Rectal smooth muscle tissue (tissue), 1 donor: ENCODE measurements at regions not wholly inside any gene's neighbourhood (a gene's known extent, or its start where the extent isn't known, plus 50 kb on each side); places are given as distances from the start of the nearest gene placed in this dataset.
"Not testable (repeated sequence)": the region's sequence is repeated elsewhere in the genome, so short reads cannot be mapped to it uniquely, and the experiment has no call there.

Experiments used
- H3K27ac ChIP-seq: one replicate; pipeline ENCODE4 v1.7.0; 2013; ENCODE audit warnings: low read depth, low read length, inconsistent platforms
- H3K27me3 ChIP-seq: one replicate; pipeline ENCODE4 v1.7.0; 2013; ENCODE audit warnings: low read length; ENCODE audit not compliant: control insufficient read depth, insufficient read depth
- H3K36me3 ChIP-seq: one replicate; pipeline ENCODE4 v1.7.0; 2013; ENCODE audit warnings: low read length; ENCODE audit not compliant: control insufficient read depth, insufficient read depth
- H3K4me1 ChIP-seq: one replicate; pipeline ENCODE4 v1.7.0; 2013; ENCODE audit warnings: low read length; ENCODE audit not compliant: control insufficient read depth, insufficient read depth
- H3K4me3 ChIP-seq: one replicate; pipeline ENCODE4 v1.7.0; 2013; ENCODE audit warnings: low read length
- H3K9ac ChIP-seq: one replicate; pipeline ENCODE4 v1.7.0; 2013; ENCODE audit warnings: low read length

DNA sequence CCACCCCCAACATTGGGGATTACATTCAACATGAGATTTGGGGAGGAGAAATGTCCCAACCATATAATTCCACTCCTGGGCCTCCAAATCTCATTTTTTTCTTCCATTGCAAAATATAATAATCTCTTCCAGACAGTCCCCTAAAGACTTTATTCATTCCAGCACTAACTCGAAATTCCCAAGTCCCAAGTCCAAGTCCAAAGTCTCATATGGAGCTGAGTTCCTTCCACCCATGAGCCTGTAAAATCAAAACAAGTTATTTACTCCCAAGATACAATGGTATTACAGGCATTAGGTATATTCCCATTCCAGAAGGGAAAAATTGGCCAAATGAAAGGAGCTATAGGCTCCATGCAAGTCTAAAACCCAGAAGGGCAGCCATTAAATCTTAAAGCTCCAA is 56.7 kb downstream of the P2RY1 start:
- Histone ChIP-seq H3K27me3 (no peaks in the 10 kb centered on the region), H3K9ac (no peak overlapping the region), H3K4me3 (no peak overlapping the region), H3K36me3 (no peaks in the 10 kb centered on the region), H3K27ac (no peak overlapping the region), H3K4me1 (no peaks in the 10 kb centered on the region)

DNA sequence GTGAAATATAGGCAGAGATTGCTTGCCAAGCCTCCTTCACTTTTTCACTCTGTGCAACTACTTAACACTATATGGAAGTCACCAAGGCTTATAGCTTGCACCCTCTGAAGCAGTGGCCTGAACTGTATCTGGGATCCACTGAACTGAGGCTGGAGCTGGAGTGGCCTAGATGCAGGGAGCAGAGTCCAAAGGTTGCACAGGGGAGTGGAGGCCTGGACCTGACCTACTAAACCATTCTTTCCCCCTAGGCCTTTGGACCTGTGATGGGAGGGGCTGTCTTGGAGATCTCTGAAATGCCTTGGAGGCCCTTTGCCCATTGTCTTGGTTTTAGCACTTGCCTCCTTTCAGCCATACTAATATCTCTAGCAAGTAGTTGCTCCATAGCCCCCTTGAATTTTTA is 57.5 kb downstream of the P2RY1 start:
- no peaks in the 10 kb centered on the region for H3K36me3 ChIP-seq
- no peak overlapping the region for H3K9ac ChIP-seq
- no peaks in the 10 kb centered on the region for H3K27me3 ChIP-seq
- H3K4me1 ChIP-seq = no peaks in the 10 kb centered on the region
- H3K4me3 ChIP-seq = no peak overlapping the region
- no peak overlapping the region for H3K27ac ChIP-seq

DNA sequence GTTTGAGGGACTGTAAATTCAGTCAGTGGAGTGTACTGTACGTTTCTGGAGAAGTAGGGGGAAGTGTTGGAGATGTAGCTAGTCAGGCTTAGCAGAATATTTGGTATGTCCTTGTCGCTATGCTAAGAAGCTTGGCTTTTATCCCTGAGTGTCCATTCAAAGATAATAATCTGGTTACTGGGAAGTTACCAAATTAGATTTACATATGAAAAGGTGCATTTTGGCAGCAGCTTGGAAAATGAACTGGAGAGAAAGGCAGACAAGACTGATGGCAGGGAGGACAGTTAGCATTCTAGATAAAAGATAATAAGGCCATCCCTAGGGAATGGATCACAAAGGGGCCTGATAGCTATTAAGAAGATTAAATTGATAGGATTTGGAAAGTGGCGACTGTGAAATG is 58.7 kb downstream of the P2RY1 start:
- H3K27me3 ChIP-seq = no peaks in the 10 kb centered on the region
- no peak overlapping the region for H3K9ac ChIP-seq
- no peaks in the 10 kb centered on the region for H3K4me1 ChIP-seq
- no peak overlapping the region for H3K4me3 ChIP-seq
- no peak overlapping the region for H3K27ac ChIP-seq
- no peaks in the 10 kb centered on the region for H3K36me3 ChIP-seq

DNA sequence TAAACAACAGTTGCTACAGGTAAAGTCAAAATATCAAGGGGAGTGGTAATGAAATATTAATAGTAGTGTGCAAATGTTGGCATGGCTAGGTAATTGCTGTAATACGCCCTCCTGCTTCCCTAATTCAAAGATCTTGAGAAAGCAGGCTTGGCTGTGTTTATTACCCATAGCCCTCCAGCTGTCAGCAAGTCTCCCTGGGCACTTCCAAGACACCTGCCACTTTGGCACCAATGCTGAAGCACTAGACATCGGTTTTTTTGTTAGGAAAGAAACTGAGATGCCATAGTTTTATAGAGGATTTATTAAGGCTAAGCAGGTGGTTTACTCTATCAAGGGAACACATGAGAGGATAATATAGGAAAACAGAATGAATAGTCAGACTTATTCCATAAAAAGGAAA is 64.4 kb downstream of the P2RY1 start:
- H3K36me3 ChIP-seq = no peaks in the 10 kb centered on the region
- H3K4me1 ChIP-seq = no peaks in the 10 kb centered on the region
- H3K4me3 ChIP-seq = no peak overlapping the region
- H3K9ac ChIP-seq = no peak overlapping the region
- no peak overlapping the region for H3K27ac ChIP-seq
- no peaks in the 10 kb centered on the region for H3K27me3 ChIP-seq

DNA sequence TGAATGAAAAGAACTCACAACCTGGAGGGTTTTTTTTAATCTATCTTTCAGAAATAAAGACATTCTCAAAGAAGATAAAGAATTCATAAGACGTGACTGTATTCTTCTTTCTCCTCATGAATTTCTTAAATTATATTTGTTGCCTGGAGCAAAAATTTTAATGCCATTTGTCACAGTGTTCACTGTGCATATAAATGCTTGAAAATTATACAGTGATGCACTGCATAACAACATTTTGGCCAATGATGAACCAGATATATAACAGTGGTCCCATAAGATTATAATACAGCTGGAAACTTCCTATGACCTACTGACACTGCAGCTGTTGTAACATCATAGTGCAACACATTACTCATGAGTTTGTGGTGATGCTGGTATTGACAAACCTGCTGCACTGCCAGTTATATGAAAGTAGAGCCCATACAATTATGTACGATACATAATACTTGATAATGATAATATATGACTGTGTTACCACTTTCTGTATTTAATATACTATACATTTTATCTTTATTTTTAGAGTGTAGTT is 67.3 kb downstream of the P2RY1 start:
- Histone ChIP-seq H3K27ac (no peak overlapping the region), H3K27me3 (no peaks in the 10 kb centered on the region), H3K4me1 (no peaks in the 10 kb centered on the region), H3K36me3 (no peaks in the 10 kb centered on the region), H3K9ac (no peak overlapping the region), H3K4me3 (no peak overlapping the region)

DNA sequence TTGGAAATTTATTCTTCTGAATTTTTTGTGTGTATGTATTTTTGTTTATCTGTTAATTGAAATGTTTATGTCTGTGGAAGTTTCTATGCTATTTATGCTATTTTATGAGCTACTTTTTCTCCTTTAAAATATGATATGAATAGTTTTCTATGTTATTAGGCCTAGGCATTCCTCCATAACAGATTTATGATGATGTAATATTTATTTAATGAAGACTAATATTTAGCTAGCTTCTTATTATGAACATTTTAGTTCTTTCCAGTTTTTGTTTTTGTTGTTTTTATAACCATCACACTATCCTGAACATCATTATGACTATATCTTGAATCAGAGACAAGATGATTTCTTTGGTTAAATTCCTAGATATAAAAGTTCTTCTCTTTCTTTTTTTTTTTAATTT is 70.7 kb downstream of the P2RY1 start:
- H3K4me3 ChIP-seq = no peak overlapping the region
- no peak overlapping the region for H3K27ac ChIP-seq
- H3K27me3 ChIP-seq = no peaks in the 10 kb centered on the region
- H3K9ac ChIP-seq = no peak overlapping the region
- H3K4me1 ChIP-seq = peaks cover 2% of the 10 kb centered on the region
- H3K36me3 ChIP-seq = no peaks in the 10 kb centered on the region

DNA sequence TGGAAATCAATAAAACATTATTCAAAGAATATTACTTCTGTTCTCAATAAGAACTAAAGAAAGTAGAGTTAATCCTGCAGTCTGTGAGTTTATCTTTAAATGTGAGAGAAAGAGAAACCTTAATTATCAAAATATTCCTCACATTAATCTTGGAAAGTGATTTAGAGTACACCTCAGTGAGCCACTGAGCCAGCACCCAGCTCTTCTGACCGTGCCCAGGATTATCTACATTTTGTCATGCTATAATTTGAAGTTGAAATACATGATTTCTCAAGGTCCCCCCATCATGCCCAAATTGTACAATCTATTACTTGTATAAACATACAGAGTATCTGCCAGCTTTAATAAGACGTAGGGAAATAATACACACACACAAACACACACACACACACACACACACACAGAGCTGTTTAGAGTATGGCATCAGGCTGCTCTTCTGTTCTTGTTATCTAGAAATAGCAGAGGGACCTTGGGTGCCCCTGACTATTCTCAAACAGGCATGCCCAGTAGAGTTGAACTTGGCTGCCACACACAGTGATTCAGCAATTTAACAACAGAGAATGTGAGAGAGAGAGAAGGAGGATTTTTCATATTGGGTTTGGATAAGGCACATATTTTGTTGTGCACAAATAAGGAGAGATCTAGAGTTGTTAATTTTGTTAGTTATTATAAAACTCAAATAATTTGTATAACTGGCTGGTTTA is 74.4 kb downstream of the P2RY1 start:
- no peak overlapping the region for H3K27ac ChIP-seq
- H3K4me3 ChIP-seq = no peak overlapping the region
- H3K4me1 ChIP-seq = peaks cover 2% of the 10 kb centered on the region
- H3K36me3 ChIP-seq = no peaks in the 10 kb centered on the region
- no peaks in the 10 kb centered on the region for H3K27me3 ChIP-seq
- H3K9ac ChIP-seq = no peak overlapping the region

DNA sequence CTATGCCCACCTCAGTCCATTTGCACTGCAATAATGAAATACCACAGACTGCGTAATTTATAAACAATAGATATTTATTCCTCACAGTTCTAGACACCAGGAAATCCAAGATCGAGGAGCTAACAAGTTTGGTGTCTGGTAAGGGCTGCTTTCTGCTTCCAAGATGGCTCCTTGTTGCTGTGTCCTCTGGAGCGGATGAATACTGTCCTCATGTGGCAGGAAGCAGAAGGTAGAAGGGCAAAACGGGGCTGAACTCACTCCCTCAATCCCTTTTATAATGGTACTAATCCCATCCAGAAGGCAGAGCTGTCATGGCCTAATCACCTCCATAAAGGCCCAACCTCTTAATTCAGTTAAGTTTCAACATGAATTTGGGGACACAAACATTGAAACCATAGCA is 75.3 kb downstream of the P2RY1 start:
- Histone ChIP-seq H3K9ac (no peak overlapping the region), H3K4me1 (peaks cover 2% of the 10 kb centered on the region), H3K36me3 (no peaks in the 10 kb centered on the region), H3K27me3 (no peaks in the 10 kb centered on the region), H3K27ac (no peak overlapping the region), H3K4me3 (no peak overlapping the region)

DNA sequence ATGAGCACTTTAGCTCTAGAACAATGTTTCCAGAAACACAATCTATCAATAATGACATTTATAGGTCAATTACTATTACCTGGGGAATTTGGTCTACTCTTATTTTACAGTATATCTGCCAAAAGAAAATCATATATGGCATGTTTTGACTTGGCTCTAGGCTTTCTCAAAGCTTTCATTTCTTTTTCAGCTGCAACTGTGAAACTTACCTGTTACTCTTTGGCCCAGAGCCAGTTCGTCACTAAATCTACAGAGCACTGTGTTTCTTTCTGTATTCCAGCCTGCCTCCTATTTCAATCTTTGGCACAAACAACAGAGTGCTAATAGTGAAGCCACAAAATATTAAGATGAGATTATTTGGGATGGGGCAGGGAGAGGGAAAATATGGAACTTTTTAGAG is 76.0 kb downstream of the P2RY1 start:
- H3K4me3 ChIP-seq = no peak overlapping the region
- no peak overlapping the region for H3K27ac ChIP-seq
- no peaks in the 10 kb centered on the region for H3K27me3 ChIP-seq
- H3K9ac ChIP-seq = no peak overlapping the region
- no peaks in the 10 kb centered on the region for H3K36me3 ChIP-seq
- peaks cover 2% of the 10 kb centered on the region for H3K4me1 ChIP-seq

DNA sequence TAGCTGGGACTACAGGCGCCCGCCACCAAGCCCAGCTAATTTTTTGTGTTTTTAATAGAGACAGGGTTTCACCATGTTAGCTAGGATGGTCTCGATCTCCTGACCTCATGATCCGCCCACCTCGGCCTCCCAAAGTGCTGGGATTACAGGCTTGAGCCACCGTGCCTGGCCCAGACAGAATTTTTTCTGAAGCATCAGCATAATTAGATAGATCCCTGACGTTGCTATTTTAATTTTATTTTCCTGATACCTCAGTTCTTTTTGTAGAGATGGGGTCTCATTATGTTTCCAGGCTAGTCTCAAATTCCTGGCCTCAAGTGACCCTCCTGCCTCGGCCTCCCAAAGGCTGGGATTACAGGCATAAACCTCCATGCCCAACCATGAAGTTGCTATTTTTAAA is 79.8 kb downstream of the P2RY1 start:
- H3K27me3 ChIP-seq, H3K9ac ChIP-seq, H3K4me1 ChIP-seq, H3K27ac ChIP-seq, H3K36me3 ChIP-seq, H3K4me3 ChIP-seq: not testable (repeated sequence)

DNA sequence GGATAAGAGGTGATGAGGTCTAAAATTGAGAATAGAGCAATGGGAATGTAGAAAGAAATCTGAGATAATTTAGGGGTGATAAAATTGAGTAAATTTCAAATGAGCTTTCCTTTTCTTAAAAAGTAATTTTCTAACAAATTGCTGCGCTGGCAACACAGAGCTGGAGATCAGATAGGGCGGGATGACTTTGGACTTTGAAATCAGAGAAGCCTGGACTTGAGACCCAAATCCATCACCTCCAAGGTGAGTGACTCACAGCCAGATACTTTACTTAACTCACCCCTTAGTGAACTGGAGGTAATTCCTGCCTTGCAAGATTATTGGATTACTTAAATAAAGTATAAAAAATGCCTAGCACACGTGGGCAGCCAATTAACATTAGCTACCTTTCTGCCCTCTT is 80.8 kb downstream of the P2RY1 start:
- no peaks in the 10 kb centered on the region for H3K36me3 ChIP-seq
- no peak overlapping the region for H3K9ac ChIP-seq
- no peaks in the 10 kb centered on the region for H3K27me3 ChIP-seq
- no peaks in the 10 kb centered on the region for H3K4me1 ChIP-seq
- H3K27ac ChIP-seq = no peak overlapping the region
- H3K4me3 ChIP-seq = no peak overlapping the region

DNA sequence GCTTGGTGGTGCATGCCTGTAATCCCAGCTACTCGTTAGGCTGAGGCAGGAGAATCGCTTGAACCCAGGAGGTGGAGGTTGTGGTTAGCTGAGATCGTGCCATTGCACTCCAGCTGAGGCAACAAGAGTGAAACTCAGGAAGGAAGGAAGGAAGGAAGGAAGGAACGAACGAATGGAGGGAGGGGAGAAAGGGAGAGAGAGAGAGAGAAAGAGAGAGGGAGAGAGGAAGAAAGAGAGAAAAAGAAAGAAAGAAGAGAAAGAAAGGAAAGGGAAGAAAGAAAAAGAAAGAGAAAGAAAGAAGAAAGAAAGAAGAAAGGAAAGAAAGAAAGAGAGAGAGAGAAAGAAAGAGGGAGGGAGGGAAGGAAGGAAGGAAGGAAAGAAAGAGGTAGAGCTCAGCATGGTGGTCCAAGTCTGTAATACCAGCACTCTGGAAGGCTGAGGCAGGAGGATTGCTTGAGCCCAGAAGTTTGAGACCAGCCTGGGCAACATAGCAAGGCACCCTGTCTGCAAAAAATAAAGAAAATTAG is 81.9 kb downstream of the P2RY1 start:
- Histone ChIP-seq H3K9ac (no peak overlapping the region), H3K27ac (no peak overlapping the region), H3K4me1 (no peaks in the 10 kb centered on the region), H3K27me3 (no peaks in the 10 kb centered on the region), H3K36me3 (no peaks in the 10 kb centered on the region), H3K4me3 (no peak overlapping the region)

DNA sequence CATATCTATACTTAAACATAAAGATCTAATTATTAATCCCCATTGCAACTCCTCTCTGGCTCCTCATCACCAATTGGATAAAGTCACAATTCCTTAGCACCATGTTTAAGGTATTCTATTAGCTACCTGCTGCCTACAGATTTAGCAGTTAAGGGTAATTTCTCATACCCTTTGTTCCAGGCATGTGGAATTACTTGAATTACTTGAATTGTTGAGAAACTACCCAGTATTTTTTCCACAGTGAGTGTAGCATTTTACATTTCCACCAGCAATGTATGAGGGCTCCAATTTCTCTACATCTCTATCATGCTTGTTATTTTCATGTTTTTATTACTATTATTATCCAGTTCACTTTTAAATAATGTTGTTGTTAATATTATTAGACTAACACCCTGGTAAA is 86.4 kb downstream of the P2RY1 start:
- Histone ChIP-seq H3K4me1 (no peaks in the 10 kb centered on the region), H3K36me3 (no peaks in the 10 kb centered on the region), H3K4me3 (no peak overlapping the region), H3K9ac (no peak overlapping the region), H3K27me3 (no peaks in the 10 kb centered on the region), H3K27ac (no peak overlapping the region)
